Sigmoid colon (tissue), 6 donors: ENCODE measurements at regions not wholly inside any gene's neighbourhood (a gene's known extent, or its start where the extent isn't known, plus 50 kb on each side); places are given as distances from the start of the nearest gene placed in this dataset.
"Not testable (repeated sequence)": the region's sequence is repeated elsewhere in the genome, so short reads cannot be mapped to it uniquely, and the experiment has no call there.

Experiments
- DNase-seq: peaks from one replicate; pipeline ENCODE4 v3.0.0-alpha.2; 2019
- H3K27ac ChIP-seq, 4 donors: fragments of 200-600 bp; sonication (generic); one replicate each; pipeline ENCODE4 v1.5.1; 2016 to 2019; ENCODE audit warnings: mild to moderate bottlenecking in 1 of 4
- H3K27me3 ChIP-seq, 3 donors: fragments of 200-600 bp; sonication (generic); one replicate each; pipeline ENCODE4 v1.5.1; 2019; ENCODE audit warnings: mild to moderate bottlenecking in 1 of 3
- H3K36me3 ChIP-seq, 4 donors: fragments of 200-600 bp; sonication (generic); one replicate each; pipeline ENCODE4 v1.5.1; 2016 to 2019
- H3K4me1 ChIP-seq, 4 donors: fragments of 200-600 bp; sonication (generic); one replicate each; pipeline ENCODE4 v1.5.1; 2017 to 2019
- H3K4me3 ChIP-seq, 4 donors: fragments of 200-600 bp; sonication (generic); one replicate each; pipeline ENCODE4 v1.5.1; 2017 to 2019; ENCODE audit warnings: mild to moderate bottlenecking in 2 of 4, moderate library complexity in 1 of 4
- H3K9me3 ChIP-seq, 4 donors: fragments of 200-600 bp in 3 of 4; sonication (generic) in 3 of 4; one replicate each; pipeline versions ENCODE4 v1.5.1 to v1.6.1; 2013 to 2019
- CTCF ChIP-seq, 4 experiments: fragments of 450-650 bp in 3 of 4; fragments of 200-600 bp in 1 of 4; IDR thresholded peaks; one replicate each; pipeline ENCODE4 v1.5.1; 2016 to 2019; ENCODE audit warnings: antibody characterized with exemption in 4 of 4, mild to moderate bottlenecking in 3 of 4, moderate library complexity in 2 of 4
- EP300 ChIP-seq, 4 donors: sonication (generic); formaldehyde crosslinking; IDR thresholded peaks; one replicate each; pipeline ENCODE4 v1.6.1; 2017; ENCODE audit warnings: antibody characterized with exemption in 4 of 4
- POLR2A ChIP-seq, 2 donors: fragments of 450-650 bp; IDR thresholded peaks; one replicate each; pipeline ENCODE4 v1.6.1; 2016; ENCODE audit warnings: antibody characterized with exemption in 2 of 2, mild to moderate bottlenecking in 2 of 2, moderate library complexity in 2 of 2
- POLR2AphosphoS5 ChIP-seq, 4 donors: sonication (generic); formaldehyde crosslinking; IDR thresholded peaks; one replicate each; pipeline ENCODE4 v1.6.1; 2017; ENCODE audit warnings: antibody characterized with exemption in 4 of 4
- WGBS, 2 donors: extraction: QIAGEN DNeasy Blood & Tissue Kit; methylation state at CpG; one replicate each; pipeline ENCODE4 v1.1.7; 2013; 5-methylcytosine and 5-hydroxymethylcytosine counted together
- intact Hi-C: fragments of 100-400 bp; cut with DNase I; formaldehyde crosslinking; loops from one replicate; pipeline ENCODE4 v1.15.1; 2023
- donor health status: healthy with polysubstance abuse.
- donor health status: healthy.

GRCh38 chr17:70288540-70289290 lies 119.4 kb downstream of the KCNJ2 start:
- Histone ChIP-seq H3K27me3 (no peaks in the 10 kb centered on the region), H3K9me3 (no peaks in the 10 kb centered on the region), H3K36me3 (no peaks in the 10 kb centered on the region), H3K4me3 (no peak overlapping the region), H3K4me1 (no peaks in the 10 kb centered on the region), H3K27ac (no peak overlapping the region)
- DNase-seq, result no peak
- WGBS, 2 donors, result 86 to 88% methylated on average over 3 of the region's 3 CpGs
- intact Hi-C loops, result no loop called here
- no peak for TF ChIP-seq POLR2AphosphoS5 (IDR thresholded peaks at IDR 0.05)
- TF ChIP-seq POLR2A (IDR thresholded peaks at IDR 0.05), result no peak
- no peak for TF ChIP-seq CTCF (IDR thresholded peaks at IDR 0.05)
- TF ChIP-seq EP300 (IDR thresholded peaks at IDR 0.05), result no peak

DNA sequence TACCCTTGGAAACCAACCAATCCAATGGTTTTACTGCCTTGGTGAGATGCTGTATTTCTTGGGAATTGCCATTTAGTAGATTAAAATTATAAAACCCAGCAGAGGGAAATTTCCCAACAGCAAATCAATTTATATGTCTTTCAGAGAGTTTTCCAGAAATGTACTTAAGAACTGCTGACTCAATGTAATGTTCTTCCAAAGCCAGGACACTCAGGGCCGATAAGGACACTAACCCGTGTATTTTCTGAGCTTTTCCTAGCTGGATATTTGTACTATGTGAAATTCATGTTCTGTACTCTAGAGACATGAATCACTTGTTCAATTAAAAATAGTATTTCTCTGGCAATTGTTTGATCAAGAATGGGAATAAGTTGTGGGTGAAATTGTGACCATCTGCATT lies 121.4 kb downstream of the KCNJ2 start:
- Histone ChIP-seq H3K27me3 (no peaks in the 10 kb centered on the region), H3K36me3 (no peaks in the 10 kb centered on the region), H3K4me1 (no peaks in the 10 kb centered on the region), H3K27ac (no peak overlapping the region), H3K4me3 (no peak overlapping the region), H3K9me3 (no peaks in the 10 kb centered on the region)
- intact Hi-C loops, result no loop called here
- TF ChIP-seq POLR2AphosphoS5 (IDR thresholded peaks at IDR 0.05), result no peak
- no peak for TF ChIP-seq POLR2A (IDR thresholded peaks at IDR 0.05)
- TF ChIP-seq EP300 (IDR thresholded peaks at IDR 0.05), result no peak
- TF ChIP-seq CTCF (IDR thresholded peaks at IDR 0.05), result no peak
- WGBS, 2 donors, result 94 to 96% methylated on average over 2 of the region's 2 CpGs
- no peak for DNase-seq

GRCh38 chr17:70292366-70292765 lies 123.0 kb downstream of the KCNJ2 start:
- Histone ChIP-seq H3K9me3 (no peaks in the 10 kb centered on the region), H3K27ac (no peak overlapping the region), H3K27me3 (no peaks in the 10 kb centered on the region), H3K4me1 (no peaks in the 10 kb centered on the region), H3K36me3 (no peaks in the 10 kb centered on the region), H3K4me3 (no peak overlapping the region)
- no peak for TF ChIP-seq EP300 (IDR thresholded peaks at IDR 0.05)
- TF ChIP-seq POLR2AphosphoS5 (IDR thresholded peaks at IDR 0.05), result no peak
- TF ChIP-seq CTCF (IDR thresholded peaks at IDR 0.05), result no peak
- DNase-seq, result no peak
- WGBS, 2 donors, result 74 to 90% methylated on average over 1 of the region's 1 CpG
- intact Hi-C loops, result no loop called here

GRCh38 chr17:70293564-70294310 lies 124.4 kb downstream of the KCNJ2 start:
- H3K9me3 ChIP-seq, intact Hi-C loops, DNase-seq, H3K27me3 ChIP-seq, H3K27ac ChIP-seq, H3K4me1 ChIP-seq, H3K36me3 ChIP-seq, H3K4me3 ChIP-seq: not testable (repeated sequence)
- WGBS, 2 donors, result 92 to 95% methylated on average over 6 of the region's 6 CpGs

DNA sequence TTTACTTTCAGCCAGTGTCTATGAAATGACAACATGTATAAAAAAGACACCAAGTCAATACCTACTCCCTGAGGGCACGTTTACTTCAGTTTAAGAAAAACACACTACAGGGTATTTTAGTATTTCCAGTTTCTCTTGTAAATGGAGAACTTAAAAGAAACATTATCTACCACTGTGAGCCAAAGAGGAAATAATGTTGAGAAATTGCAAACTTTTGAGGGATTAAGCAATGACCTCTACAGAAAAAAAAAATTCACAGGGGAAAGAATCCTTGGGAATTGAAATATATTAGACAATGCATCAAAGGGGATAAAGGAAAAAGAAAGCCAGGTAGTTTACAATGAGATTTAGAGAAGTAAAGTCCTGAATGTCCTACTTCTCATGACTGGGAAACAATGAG lies 126.0 kb downstream of the KCNJ2 start:
- intact Hi-C loops, result no loop called here
- H3K27ac ChIP-seq, result no peak overlapping the region
- H3K27me3 ChIP-seq, result no peaks in the 10 kb centered on the region
- TF ChIP-seq POLR2AphosphoS5 (IDR thresholded peaks at IDR 0.05), result no peak
- no peak for TF ChIP-seq CTCF (IDR thresholded peaks at IDR 0.05)
- TF ChIP-seq EP300 (IDR thresholded peaks at IDR 0.05), result no peak
- TF ChIP-seq POLR2A (IDR thresholded peaks at IDR 0.05), result no peak
- 18 to 19% methylated on average over 1 of the region's 1 CpG for WGBS, 2 donors
- H3K36me3 ChIP-seq, result no peaks in the 10 kb centered on the region
- DNase-seq, result no peak
- H3K9me3 ChIP-seq, result no peaks in the 10 kb centered on the region
- no peak overlapping the region for H3K4me3 ChIP-seq
- H3K4me1 ChIP-seq, result no peaks in the 10 kb centered on the region
